T-helper 2 cell treated with Interferon-gamma antibody and Interleukin-4, amounts not matched to agents 100 ng/mL and 5 ng/mL, for 36 hours (primary cell): ENCODE measurements at regions not wholly inside any gene's neighbourhood (a gene's known extent, or its start where the extent isn't known, plus 50 kb on each side); places are given as distances from the start of the nearest gene placed in this dataset.

Experiments
- intact Hi-C: fragments of 100-400 bp; cut with micrococcal nuclease; formaldehyde crosslinking; loops from one replicate; pipeline ENCODE4 v1.15.1; 2023

DNA sequence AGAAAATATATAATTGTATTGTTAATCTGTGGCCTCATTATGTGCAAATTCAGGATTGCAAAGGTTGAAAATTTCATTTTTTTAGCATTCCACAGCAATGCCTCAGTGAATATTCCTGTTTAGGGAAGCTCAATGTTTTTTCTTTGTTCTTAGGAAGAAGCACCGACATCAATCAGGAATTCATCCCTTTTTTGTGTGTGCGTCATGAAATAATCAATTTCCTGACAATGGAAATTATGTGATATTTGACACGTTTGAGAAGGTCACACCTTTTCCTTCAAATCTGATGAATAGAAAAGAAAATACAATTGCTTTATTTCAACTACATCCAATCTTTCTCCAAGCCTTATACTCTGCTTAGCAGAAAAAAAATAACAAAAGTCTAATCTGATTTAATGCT, 662.8 kb upstream of the FTMT start:
- intact Hi-C loops, result no loop called here

DNA sequence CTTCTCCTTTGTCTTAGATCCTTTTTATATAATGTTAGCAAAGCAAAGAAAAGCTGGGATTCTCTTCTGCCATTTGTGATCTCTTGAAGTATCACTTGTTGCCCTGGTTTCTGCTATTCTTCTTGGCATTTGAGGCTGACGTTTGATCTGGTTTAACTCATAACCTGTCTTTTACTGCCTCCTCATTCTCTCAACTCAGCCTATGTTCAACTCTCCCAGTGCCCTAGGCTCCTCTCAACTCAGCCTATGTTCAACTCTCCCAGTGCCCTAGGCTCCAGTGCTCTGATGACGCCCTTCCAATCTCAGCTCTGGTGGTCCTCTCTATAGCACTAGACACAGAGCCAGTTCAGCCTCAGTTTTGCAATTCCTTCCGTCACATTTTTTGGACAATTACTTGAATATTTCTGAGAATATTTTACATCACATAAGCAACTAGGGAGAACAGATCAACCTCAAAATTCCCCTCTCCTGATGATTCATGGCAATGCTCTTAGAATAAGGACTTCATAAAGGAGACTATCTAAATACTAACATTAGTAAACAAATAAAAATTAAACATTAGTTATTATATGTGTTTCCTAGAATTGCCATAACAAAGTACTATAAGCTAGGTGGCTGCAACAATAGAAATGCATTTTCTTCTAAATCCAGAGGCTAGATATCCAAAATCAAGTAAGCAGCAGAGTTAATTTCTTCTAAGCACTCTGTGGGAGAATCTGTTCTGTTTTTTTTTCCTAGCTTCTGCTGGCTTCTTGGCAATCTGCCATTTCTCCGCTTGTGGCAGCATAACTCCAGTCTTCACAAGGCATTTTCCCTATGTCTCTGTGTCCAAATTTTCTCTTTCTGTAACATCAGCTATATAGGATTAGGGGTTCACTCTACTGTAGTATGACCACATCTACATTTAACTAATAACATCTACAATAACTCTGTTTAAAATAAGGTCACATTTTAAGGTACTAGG, 662.1 kb upstream of the FTMT start:
- intact Hi-C loops, result no loop called here

DNA sequence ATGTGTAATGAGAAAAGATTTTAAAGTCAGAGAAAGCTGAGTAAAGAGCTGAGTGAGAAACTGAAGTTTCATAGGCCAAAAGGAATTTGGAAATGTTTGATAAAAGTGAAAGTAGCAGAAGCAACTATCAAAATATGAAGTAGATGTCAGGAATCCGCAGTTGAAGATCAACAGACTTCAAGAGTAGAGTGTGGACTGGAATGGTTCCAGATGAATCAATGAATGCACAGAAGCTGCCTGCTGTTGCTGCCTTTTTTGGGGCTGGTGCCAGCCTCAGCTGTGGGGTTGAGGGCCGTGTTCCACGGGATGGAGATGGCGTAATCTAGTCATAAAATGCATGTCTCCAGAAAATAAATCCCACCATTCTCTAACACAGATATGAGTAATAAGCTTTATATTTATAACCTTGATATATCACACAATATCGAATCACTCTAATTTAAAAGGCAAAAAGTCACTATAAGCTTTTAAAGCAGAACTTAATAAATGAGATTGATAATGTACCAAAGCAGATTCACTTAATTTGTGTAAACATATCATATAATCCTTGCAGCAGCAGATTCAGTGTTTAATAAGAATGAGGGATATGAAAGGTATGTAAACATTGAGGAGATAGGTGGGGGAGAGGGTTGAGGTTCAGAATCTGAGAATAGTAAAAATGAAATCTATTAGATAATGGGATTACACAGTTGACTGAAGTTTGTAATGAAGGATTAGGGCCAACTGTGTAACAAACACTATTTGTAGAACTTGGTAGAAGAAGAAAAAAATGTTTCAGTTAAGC, 652.3 kb upstream of the FTMT start:
- intact Hi-C loops, result no loop called here

DNA sequence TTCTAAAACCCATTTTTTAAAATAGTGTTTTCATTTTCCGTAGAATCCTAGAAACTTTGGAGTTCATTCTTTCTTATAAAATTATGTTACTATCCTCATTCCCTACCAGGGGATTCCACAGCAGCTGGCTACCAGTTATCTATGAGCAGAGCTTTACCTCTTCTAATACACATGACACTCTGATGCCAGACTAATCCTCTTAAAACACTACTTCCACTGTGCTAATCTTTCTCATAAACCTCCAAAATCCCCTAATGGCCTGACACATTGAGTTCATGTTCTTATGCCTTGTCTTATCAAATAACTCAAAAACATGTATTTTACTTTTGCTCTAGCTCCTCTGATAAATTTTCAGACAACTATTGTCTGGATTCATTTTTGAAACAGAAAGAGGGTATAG, 633.6 kb upstream of the FTMT start:
- intact Hi-C loops, result no loop called here

DNA sequence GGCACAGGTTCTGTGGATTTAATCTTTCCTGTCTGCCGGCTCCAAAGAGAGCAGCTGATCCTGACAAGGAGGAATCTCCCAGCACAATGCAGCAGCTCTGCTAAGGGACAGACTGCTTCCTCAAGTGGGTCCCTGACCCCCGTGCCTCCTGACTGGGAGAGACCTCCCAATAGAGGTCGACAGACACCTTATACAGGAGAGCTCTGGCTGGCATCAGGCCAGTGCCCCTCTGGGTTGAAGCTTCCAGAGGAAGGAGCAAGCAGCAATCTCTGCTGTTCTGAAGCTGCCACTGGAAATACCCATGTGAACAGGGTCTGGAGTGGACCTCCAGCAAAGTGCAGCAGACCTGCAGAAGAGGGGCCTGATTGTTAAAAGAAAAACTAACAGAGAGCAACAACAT, 630.2 kb upstream of the FTMT start:
- intact Hi-C loops, result no loop called here

DNA sequence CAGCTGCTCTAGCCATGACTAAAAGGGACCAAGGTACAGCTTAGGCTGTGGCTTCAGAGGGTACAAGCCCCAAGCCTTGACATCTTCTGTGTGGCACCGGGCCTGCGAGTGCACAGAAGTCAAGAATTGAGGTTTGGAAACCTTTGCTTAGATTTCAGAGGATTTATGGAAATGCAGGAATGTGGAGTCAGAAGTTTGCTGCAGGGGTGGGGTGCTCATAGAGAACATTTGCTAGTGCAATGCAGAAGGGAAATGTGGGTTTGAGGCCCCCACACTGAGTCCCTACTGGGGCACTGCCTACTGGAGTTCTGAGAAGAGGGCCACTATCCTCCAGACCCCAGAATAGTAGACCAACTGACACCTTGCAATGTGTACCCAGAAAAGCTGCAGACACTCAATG, 624.9 kb upstream of the FTMT start:
- intact Hi-C loops, result no loop called here

DNA sequence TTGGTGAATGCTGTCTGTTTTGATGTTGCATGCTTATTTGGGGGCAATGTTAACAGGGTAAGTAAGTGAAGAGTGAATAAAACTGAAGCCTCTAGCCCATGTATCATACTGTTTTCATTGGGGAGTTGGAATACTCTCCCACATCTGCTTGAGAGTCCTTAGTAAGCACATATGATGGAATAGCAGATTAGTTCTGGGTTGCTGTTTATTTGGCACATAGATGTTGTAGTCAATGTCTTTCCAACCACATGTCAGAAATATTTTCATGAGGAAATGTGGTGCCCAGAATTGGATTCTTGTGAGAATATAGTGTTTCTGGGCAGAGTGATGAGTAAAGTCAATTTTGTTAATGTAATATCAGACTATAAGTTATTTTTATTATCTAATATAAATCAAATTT, 611.7 kb upstream of the FTMT start:
- intact Hi-C loops, result no loop called here

DNA sequence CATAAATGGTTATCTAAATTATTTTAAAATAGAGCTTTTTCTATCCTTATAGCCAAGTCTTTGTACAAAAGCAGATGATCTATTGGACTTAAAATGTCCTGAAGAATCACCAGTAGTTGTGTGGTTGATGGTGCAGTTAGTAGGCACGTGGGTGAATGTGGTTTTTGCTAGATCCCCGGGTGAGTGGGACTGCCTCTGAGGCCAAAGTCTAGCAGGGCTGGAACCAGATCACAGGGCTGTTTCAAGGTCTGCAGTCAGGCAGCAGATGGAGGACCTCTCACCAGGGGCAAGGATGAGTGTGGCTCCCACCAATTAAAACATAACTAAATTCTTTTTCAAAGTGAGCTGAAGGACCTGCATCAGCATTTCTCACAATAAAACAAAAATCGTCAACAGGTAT, 604.7 kb upstream of the FTMT start:
- intact Hi-C loops, result no loop called here

DNA sequence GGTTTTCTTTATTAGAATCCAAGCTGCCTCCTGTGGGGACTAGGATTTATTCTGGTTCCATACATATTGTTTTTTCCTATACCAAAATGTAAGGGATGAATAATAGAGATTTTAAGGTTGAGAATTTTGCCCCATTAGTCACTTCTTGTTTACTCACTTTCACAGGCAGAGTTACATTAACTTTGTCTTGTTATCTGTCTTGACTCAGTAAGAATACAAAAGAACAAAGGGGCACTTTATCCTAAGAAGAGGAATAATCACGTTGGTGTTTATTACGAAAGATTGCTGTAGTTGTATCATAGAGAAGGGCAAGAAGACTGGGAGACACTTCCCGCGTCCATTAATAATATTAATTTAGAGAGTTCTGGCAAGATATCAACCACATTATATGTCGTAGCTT, 599.7 kb upstream of the FTMT start:
- intact Hi-C loops, result no loop called here

DNA sequence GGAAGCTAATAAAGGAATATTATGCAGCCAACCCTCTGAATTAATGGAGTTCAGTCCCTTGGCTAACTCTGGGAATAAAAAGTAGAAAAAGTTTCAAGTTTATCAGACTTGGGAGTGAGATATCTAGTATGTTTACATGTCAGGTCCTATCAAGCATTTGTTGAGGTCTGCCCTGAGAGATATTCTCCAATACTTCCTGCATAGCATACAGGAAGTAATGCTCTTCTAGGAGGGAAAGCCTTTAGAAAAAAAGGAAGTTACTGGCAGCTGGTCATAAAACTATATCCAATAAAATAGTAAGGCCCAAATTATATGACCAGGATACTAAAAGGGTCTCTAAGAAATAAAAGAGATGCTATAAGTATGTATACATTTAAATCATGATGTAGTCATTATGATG, 594.1 kb upstream of the FTMT start:
- intact Hi-C loops, result no loop called here

DNA sequence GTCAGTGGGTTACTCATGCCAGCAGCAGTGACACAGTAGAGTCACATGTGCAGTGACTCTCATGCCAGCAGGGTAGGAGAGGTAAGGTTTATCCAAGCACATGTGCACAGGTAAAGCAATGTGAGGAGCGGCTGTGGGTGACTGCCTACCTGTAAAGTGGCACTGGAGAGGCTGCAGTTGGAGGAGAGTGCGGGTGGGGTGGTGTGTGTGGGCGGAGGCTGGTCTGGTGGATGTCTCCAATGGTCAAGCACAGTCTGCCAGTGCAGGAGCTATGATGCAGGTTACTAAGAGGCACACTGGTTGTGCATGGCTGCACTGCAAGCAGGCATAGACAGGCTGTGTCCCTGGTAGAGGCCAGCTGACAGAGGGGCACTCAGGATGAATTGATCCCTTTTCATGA, 588.2 kb upstream of the FTMT start:
- intact Hi-C loops, result no loop called here

DNA sequence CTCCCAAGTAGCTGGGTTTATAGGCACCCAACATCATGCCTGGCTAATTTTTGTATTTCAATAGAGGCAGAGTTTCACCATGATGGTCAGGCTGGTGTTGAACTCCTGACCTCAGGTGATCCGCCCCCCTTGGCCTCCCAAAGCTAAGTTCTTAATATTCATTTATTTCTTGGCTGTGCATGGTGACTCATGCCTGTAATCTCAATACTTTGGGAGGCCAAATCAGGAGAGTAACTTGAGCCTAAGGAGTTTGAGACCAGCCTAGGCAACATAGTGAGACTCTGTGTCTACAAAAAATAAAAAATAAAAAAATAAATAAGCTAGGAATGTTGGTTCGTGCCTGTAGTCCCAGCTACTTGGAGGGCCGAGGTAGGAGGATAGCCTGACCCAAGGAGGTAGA, 587.1 kb upstream of the FTMT start:
- intact Hi-C loops, result no loop called here

DNA sequence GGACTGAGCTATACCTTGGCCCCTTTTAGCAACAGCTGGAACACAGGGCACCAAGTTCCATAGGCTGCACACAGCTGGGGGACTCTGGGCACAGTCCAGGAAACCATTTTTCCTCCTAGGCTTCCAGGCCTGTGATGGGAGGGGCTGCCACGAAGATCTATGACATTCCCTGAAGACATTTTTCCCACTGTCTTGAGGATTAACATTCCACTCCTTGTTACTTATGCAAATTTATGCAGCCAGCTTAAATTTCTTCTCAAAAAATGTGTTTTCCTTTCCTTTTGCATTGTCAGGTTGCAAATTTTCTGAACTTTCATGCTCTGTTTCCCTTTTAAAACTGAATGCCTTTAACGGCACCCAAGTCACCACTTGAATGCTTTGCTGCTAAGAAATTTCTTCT, 580.1 kb upstream of the FTMT start:
- intact Hi-C loops, result no loop called here

DNA sequence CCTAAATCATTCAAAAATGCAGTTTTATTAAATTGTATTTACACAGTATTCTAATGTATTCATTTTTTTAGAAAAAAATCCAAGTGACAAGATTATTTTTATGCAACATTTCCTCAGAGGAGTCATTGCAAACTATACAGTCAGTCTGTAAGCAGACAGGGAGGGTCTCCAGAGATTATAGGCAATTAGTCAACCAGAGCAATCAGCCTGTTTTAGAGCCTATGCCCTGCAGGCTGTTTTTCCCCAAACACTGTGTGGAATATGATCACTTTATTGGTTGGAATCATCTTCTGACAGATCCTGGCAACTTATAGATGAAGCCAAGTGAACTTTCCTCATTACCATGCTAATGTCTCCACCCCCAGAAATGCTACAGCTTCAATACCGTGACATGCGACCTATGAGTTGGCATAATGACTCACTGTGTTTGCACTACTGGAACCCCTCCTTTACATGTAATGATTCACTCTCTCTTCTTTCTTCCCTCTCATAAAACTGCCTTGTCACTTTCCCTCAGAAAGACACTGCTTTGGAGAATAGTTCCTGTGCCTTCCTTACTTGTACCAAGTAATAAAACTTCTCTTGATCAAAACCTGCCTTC, 577.7 kb upstream of the FTMT start:
- intact Hi-C loops, result no loop called here

DNA sequence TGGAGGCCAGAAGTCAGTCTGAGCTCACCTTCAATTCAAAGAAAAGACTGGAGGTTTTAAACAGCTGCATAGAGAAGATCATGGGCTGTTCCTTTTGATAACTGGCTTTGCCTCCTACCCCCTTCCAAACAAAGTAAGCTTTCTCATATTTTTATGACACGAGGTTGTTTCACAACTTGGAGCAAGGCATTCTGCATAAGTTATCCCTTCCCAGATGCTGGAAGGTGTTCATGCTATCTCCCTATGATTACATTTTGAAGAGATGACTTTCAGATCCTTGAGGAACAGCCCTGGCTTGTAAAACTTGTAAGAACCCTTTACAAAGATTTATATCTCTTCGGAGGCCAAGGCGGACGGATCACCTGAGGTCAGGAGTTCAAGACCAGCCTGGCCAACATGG, 571.9 kb upstream of the FTMT start:
- intact Hi-C loops, result no loop called here

DNA sequence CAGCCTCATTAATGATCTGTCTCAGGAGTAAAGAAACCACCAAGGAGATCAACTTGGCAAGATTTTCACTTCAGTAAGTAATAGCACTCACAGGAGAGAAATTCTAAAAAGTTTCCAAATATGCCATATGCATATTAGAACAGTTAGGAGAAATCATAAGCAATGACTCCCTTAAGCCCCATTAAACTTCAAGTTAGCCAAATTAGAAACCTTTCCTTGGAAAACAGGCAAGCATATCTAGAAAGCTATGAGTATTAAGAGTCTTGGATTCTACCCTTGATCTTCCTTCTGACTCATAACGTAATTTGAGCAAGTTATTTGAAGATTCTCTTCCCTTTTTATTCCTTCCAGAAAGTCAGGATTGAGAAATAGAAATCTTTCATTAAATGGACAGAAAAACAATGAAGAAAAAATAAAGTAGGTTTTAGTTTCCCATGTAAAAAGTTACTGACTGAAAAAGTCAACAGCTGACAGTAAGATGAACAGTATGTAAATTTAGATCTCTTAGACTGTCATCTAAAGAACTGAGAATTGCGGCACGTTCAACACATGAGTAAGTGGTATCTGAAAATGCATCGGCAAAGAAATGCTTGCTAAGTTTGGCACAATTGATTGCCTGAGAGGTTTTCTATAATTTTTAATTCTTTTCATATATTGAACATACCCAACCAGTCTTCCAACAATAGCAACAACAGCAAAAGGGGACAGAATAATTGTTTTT, 565.7 kb upstream of the FTMT start:
- intact Hi-C loops, result no loop called here

DNA sequence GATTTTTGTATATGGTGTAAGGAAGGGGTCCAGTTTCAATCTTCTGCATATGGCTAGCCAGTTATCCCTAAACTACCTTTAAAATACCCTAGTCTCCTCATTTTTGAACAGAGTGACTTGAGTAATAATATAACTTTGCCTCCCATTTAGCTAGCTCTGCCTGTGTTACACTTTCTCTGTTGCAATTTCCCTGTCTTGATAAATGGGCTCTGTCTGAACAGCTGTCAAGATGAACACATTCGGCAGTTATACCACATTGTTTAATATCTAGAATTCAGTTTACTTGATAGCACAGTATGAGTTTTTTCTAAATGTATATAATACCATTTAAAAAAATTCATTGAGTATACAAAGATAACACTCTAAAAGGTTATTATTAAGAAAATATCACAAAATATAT, 562.9 kb upstream of the FTMT start:
- intact Hi-C loops, result no loop called here

DNA sequence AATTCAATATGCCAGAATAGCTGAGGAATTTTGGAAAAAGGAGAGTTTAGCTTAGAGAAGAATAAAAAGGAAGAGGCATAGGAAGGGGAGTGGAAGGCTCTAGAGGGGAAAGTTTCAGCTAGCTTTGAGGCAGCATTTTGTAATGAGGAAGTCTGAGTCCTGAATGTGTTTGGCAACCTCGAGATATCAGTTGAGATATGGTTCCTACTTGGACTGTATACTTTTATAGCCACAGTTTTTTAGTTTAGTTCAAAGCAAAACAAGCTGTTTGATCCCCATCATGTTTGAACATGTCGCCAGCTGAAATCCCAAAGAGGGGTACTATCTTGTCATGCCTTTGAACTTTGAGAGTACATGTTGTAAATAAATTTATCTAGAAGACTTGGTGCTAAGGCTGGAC, 559.0 kb upstream of the FTMT start:
- intact Hi-C loops, result no loop called here

DNA sequence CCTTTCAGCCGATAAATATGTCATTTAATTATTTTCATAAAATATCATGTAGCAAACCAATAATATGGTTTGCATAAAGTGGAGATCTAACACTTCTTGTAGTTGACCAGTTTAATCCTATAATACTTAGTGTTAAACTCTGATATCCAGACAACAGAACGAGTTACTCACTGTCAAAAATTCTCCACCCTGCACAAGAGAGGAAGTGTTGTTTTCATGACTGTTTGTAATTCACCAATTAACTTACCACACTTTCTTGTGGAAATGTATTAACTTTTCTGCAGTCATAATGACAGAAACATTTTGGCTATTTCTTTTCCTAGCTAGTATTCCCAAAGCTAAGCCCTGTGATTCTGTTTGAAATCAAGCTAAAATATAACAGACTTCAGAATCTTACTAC, 555.3 kb upstream of the FTMT start:
- intact Hi-C loops, result no loop called here

DNA sequence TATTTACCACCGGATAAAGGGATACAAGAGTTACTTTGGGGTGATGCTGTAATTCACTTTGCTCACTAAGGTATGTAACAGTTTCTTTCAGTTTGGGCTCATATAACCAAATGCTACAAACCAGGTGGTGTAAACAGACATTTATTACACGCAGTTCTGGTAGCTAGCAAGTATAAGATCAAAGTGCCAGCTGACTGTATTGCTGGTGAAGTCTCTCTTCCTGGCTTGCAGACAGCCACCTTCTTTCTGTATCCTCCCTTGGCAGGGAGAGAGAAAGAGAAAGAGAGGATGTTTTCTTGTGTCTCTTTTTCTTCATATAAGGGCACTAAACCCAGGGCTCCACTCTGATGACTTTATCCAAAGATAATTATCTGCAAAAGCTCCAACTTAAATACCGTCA, 552.5 kb upstream of the FTMT start:
- intact Hi-C loops, result no loop called here

DNA sequence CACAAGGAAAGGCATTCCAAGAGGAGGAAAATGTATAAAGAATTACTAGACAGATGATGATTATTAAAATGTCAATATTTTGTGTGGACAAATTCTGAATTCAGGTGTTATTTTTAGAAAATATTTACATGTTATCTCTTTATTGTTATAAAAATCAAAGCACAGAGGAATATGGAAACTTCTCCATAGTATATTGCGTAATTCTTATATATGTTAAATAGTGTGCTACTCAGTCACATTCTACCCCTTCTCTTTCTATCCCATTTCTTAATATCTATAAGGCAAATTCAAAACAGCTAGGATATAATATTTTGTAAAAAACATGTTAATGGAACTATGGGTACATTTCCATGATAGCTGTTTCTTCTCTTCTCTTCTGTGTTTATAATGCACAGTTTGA, 546.8 kb upstream of the FTMT start:
- intact Hi-C loops, result no loop called here

DNA sequence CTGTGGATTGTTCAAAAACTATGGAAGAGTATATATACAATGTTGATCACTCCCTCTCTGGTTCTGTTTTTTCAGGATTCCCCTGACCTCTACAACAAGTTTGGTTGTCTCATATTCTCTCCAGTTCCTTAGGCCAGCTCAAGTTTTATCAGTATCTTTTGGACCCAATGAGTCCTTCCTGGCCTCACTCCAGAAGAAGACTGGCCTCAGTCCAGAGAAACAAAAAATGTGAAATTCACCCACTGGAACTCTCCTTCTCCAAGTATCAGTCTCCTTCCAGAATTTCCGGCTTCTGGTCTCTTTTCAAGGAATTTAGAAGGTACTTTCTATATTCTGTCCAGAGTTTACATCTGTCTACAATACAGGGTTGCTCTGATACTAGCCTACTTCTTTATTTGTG, 537.8 kb upstream of the FTMT start:
- intact Hi-C loops, result no loop called here
